ENCODE measurements at regions not wholly inside any gene's neighbourhood (a gene's known extent, or its start where the extent isn't known, plus 50 kb on each side); places are given as distances from the start of the nearest gene placed in this dataset.

DNA sequence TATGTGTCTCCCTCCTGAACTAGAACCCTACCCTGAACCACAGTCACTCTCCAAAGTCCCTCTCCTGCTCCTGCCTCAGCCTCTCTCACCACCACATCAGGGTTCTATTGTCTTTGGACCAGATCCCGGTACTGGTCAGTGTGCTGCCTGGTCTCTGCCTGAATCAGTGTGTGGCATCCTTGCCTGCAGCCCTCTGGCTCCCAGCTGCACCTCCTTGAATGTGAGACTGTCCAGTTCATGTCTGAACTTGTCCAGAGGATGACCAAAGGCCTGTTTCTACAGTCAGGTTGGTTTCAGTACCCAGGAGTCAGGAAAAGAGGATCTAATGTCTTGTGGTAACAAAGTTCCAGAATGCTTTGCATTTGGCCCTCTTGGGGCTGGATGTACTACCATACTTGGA is 76.8 kb upstream of the RANBP3L start:
- TF ChIP-seq GABPA (IDR thresholded peaks at IDR 0.05; ENCODE audit: low read depth) (no peak), SPI1 (IDR thresholded peaks at IDR 0.05; ENCODE audit: borderline replicate concordance, low read depth) (no peak), POLR2AphosphoS5 (IDR thresholded peaks at IDR 0.05; ENCODE audit: low read depth) (no peak)
- Histone ChIP-seq H3K27me3 (ENCODE audit: insufficient read depth, poor library complexity, severe bottlenecking) (no peaks in the 10 kb centered on the region), H3K27ac (replicated peaks) (no peak overlapping the region), H3K4me3 (replicated peaks; ENCODE audit: insufficient read depth, low read length) (no peak overlapping the region)
- DNase-seq (ENCODE audit: low read depth in 1 of 2, low spot score in 1 of 2): no peak

DNA sequence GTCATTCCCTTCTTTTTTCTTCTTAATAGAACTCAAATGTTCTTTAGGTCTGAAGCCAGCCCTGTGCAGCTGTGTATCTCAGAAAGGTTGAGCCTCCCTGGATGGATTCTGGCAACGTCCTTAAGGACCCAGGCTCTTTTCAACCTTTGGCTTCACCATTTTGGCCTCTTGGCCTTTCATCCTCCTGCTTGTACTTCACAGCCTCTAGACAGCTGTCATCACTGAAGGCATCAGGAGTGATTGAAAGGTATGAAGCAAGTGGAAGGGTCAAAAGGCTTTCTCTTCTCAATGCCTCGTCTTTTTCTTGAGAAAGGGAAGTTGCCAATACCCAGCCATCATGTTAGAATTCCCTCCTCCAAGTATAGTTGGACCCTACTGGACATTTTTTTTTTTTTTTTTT is 81.2 kb upstream of the RANBP3L start:
- DNase-seq (ENCODE audit: low read depth in 1 of 2, low spot score in 1 of 2): no peak
- TF ChIP-seq, protein P1, sequence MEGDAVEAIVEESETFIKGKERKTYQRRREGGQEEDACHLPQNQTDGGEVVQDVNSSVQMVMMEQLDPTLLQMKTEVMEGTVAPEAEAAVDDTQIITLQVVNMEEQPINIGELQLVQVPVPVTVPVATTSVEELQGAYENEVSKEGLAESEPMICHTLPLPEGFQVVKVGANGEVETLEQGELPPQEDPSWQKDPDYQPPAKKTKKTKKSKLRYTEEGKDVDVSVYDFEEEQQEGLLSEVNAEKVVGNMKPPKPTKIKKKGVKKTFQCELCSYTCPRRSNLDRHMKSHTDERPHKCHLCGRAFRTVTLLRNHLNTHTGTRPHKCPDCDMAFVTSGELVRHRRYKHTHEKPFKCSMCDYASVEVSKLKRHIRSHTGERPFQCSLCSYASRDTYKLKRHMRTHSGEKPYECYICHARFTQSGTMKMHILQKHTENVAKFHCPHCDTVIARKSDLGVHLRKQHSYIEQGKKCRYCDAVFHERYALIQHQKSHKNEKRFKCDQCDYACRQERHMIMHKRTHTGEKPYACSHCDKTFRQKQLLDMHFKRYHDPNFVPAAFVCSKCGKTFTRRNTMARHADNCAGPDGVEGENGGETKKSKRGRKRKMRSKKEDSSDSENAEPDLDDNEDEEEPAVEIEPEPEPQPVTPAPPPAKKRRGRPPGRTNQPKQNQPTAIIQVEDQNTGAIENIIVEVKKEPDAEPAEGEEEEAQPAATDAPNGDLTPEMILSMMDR (IDR thresholded peaks at IDR 0.05; ENCODE audit: insufficient read depth, low read length): no peak
- TF ChIP-seq, protein P2, sequence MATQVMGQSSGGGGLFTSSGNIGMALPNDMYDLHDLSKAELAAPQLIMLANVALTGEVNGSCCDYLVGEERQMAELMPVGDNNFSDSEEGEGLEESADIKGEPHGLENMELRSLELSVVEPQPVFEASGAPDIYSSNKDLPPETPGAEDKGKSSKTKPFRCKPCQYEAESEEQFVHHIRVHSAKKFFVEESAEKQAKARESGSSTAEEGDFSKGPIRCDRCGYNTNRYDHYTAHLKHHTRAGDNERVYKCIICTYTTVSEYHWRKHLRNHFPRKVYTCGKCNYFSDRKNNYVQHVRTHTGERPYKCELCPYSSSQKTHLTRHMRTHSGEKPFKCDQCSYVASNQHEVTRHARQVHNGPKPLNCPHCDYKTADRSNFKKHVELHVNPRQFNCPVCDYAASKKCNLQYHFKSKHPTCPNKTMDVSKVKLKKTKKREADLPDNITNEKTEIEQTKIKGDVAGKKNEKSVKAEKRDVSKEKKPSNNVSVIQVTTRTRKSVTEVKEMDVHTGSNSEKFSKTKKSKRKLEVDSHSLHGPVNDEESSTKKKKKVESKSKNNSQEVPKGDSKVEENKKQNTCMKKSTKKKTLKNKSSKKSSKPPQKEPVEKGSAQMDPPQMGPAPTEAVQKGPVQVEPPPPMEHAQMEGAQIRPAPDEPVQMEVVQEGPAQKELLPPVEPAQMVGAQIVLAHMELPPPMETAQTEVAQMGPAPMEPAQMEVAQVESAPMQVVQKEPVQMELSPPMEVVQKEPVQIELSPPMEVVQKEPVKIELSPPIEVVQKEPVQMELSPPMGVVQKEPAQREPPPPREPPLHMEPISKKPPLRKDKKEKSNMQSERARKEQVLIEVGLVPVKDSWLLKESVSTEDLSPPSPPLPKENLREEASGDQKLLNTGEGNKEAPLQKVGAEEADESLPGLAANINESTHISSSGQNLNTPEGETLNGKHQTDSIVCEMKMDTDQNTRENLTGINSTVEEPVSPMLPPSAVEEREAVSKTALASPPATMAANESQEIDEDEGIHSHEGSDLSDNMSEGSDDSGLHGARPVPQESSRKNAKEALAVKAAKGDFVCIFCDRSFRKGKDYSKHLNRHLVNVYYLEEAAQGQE (IDR thresholded peaks at IDR 0.05; ENCODE audit: insufficient replicate concordance, low read depth): no peak
- no peak for TF ChIP-seq GABPA (IDR thresholded peaks at IDR 0.05; ENCODE audit: low read depth)
- no peak for TF ChIP-seq SPI1 (IDR thresholded peaks at IDR 0.05; ENCODE audit: borderline replicate concordance, low read depth)
- TF ChIP-seq POLR2AphosphoS5 (IDR thresholded peaks at IDR 0.05; ENCODE audit: low read depth): no peak
- no peak overlapping the region for H3K4me3 ChIP-seq (replicated peaks; ENCODE audit: insufficient read depth, low read length)
- no peak overlapping the region for H3K27ac ChIP-seq (replicated peaks)
- H3K27me3 ChIP-seq (ENCODE audit: insufficient read depth, poor library complexity, severe bottlenecking): no peaks in the 10 kb centered on the region

DNA sequence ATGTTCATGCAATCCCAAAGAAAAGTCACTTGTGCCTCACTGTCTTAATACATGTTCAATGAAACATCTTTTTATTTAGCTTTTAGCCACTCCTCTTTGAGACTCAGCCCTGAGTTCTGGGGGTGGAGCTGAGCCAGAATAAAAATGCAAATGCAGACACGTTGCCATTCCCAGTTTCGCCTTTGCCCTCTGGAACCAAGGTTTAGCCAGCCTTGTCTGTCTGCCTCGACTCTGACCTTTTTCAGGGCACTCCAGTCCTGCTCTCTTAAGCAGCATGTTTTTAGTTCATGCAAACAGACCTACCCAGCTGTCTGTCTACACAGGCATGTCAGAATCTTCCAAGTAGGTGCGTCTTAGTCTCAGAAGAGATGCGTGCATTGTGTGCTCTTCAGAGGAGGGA is 82.2 kb upstream of the RANBP3L start:
- Histone ChIP-seq H3K27ac (replicated peaks) (no peak overlapping the region), H3K27me3 (ENCODE audit: insufficient read depth, poor library complexity, severe bottlenecking) (no peaks in the 10 kb centered on the region), H3K4me3 (replicated peaks; ENCODE audit: insufficient read depth, low read length) (no peak overlapping the region)
- TF ChIP-seq POLR2AphosphoS5 (IDR thresholded peaks at IDR 0.05; ENCODE audit: low read depth) (no peak), GABPA (IDR thresholded peaks at IDR 0.05; ENCODE audit: low read depth) (no peak), SPI1 (IDR thresholded peaks at IDR 0.05; ENCODE audit: borderline replicate concordance, low read depth) (no peak)
- TF ChIP-seq, protein P1 (IDR thresholded peaks at IDR 0.05; ENCODE audit: insufficient read depth, low read length): no peak
- TF ChIP-seq, protein P2 (IDR thresholded peaks at IDR 0.05; ENCODE audit: insufficient replicate concordance, low read depth): no peak
- DNase-seq (ENCODE audit: low read depth in 1 of 2, low spot score in 1 of 2): no peak

DNA sequence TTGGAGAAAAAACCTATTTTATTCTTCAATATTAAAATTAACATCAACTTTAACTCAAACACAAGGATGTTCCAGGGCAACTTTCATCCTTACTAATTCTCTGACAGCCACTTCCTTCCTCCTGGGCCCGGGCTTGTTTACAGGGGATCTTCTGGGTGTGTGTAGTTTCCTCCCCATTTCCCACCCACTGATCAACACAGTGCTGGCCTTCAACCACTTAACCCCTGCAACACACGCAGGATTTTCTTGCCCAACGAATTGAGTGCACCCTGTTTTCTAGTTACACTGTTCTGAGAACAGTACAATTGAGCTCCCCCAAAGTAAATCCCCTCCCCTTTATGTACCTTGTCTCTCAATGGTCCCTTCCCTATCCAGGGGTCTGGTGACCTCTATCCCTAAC is 83.1 kb upstream of the RANBP3L start:
- no peak for DNase-seq (ENCODE audit: low read depth in 1 of 2, low spot score in 1 of 2)
- TF ChIP-seq, protein P1 (IDR thresholded peaks at IDR 0.05; ENCODE audit: insufficient read depth, low read length): no peak
- no peak overlapping the region for H3K27ac ChIP-seq (replicated peaks)

More for the DNA sequence above, 83.1 kb upstream of the RANBP3L start:
- H3K4me3 ChIP-seq (replicated peaks; ENCODE audit: insufficient read depth, low read length): no peak overlapping the region
- H3K27me3 ChIP-seq (ENCODE audit: insufficient read depth, poor library complexity, severe bottlenecking): no peaks in the 10 kb centered on the region

Measured in HL-60 (cell line).